ENCODE measurements at regions not wholly inside any gene's neighbourhood (a gene's known extent, or its start where the extent isn't known, plus 50 kb on each side); places are given as distances from the start of the nearest gene placed in this dataset.

- H3K9ac ChIP-seq (ENCODE audit: low read length in 5 of 5), result no peak overlapping the region
These were observed 1246.1 kb upstream of the TENM4 start for GRCh38 chr11:80686889-80687288.

GRCh38 chr11:80673566-80673965, 1232.7 kb upstream of the TENM4 start:
- no peaks in the 10 kb centered on the region for H3K36me3 ChIP-seq (ENCODE audit: control insufficient read depth in 5 of 5, insufficient read depth in 5 of 5, low read length in 5 of 5)
- no peak overlapping the region for H3K4me3 ChIP-seq (ENCODE audit: low read depth in 1 of 5, low read length in 5 of 5)
- H3K9ac ChIP-seq (ENCODE audit: low read length in 5 of 5), result no peak overlapping the region
- no peak overlapping the region for H3K27ac ChIP-seq (ENCODE audit: low read depth, low read length)
- no peaks in the 10 kb centered on the region for H3K4me1 ChIP-seq (ENCODE audit: control insufficient read depth in 5 of 5, insufficient read depth in 5 of 5, low read length in 5 of 5)
- H3K9me3 ChIP-seq (ENCODE audit: control insufficient read depth in 5 of 5, low read length in 5 of 5), result peaks cover 0 to under 1% (median 0%) of the 10 kb centered on the region in 5 donors
- H3K27me3 ChIP-seq (ENCODE audit: control insufficient read depth in 5 of 5, insufficient read depth in 4 of 5, low read length in 5 of 5), result no peaks in the 10 kb centered on the region

More at GRCh38 chr11:80686889-80687288, 1246.1 kb upstream of the TENM4 start:
- Histone ChIP-seq H3K4me1 (ENCODE audit: control insufficient read depth in 5 of 5, insufficient read depth in 5 of 5, low read length in 5 of 5) (no peaks in the 10 kb centered on the region), H3K9me3 (ENCODE audit: control insufficient read depth in 5 of 5, low read length in 5 of 5) (no peaks in the 10 kb centered on the region), H3K27me3 (ENCODE audit: control insufficient read depth in 5 of 5, insufficient read depth in 4 of 5, low read length in 5 of 5) (no peaks in the 10 kb centered on the region), H3K36me3 (ENCODE audit: control insufficient read depth in 5 of 5, insufficient read depth in 5 of 5, low read length in 5 of 5) (no peaks in the 10 kb centered on the region), H3K27ac (ENCODE audit: low read depth, low read length) (no peak overlapping the region), H3K4me3 (ENCODE audit: low read depth in 1 of 5, low read length in 5 of 5) (no peak overlapping the region)

GRCh38 chr11:80669620-80670019, 1228.8 kb upstream of the TENM4 start:
- H3K9me3 ChIP-seq (ENCODE audit: control insufficient read depth in 5 of 5, low read length in 5 of 5), result peaks cover 0 to under 1% (median 0%) of the 10 kb centered on the region in 5 donors
- no peak overlapping the region for H3K9ac ChIP-seq (ENCODE audit: low read length in 5 of 5)
- no peak overlapping the region for H3K4me3 ChIP-seq (ENCODE audit: low read depth in 1 of 5, low read length in 5 of 5)
- no peaks in the 10 kb centered on the region for H3K27me3 ChIP-seq (ENCODE audit: control insufficient read depth in 5 of 5, insufficient read depth in 4 of 5, low read length in 5 of 5)
- H3K36me3 ChIP-seq (ENCODE audit: control insufficient read depth in 5 of 5, insufficient read depth in 5 of 5, low read length in 5 of 5), result no peaks in the 10 kb centered on the region
- no peaks in the 10 kb centered on the region for H3K4me1 ChIP-seq (ENCODE audit: control insufficient read depth in 5 of 5, insufficient read depth in 5 of 5, low read length in 5 of 5)
- no peak overlapping the region for H3K27ac ChIP-seq (ENCODE audit: low read depth, low read length)

- Histone ChIP-seq H3K27me3 (ENCODE audit: control insufficient read depth in 5 of 5, insufficient read depth in 4 of 5, low read length in 5 of 5) (no peaks in the 10 kb centered on the region), H3K4me1 (ENCODE audit: control insufficient read depth in 5 of 5, insufficient read depth in 5 of 5, low read length in 5 of 5) (no peaks in the 10 kb centered on the region), H3K9ac (ENCODE audit: low read length in 5 of 5) (no peak overlapping the region), H3K36me3 (ENCODE audit: control insufficient read depth in 5 of 5, insufficient read depth in 5 of 5, low read length in 5 of 5) (no peaks in the 10 kb centered on the region), H3K9me3 (ENCODE audit: control insufficient read depth in 5 of 5, low read length in 5 of 5) (peaks cover 0 to 3% (median 0%) of the 10 kb centered on the region in 5 donors), H3K27ac (ENCODE audit: low read depth, low read length) (no peak overlapping the region), H3K4me3 (ENCODE audit: low read depth in 1 of 5, low read length in 5 of 5) (no peak overlapping the region)
These were observed 1227.2 kb upstream of the TENM4 start for GRCh38 chr11:80668039-80668438.

GRCh38 chr11:80655834-80656233, 1215.0 kb upstream of the TENM4 start:
- Histone ChIP-seq H3K27me3 (ENCODE audit: control insufficient read depth in 5 of 5, insufficient read depth in 4 of 5, low read length in 5 of 5) (no peaks in the 10 kb centered on the region), H3K9me3 (ENCODE audit: control insufficient read depth in 5 of 5, low read length in 5 of 5) (no peaks in the 10 kb centered on the region), H3K4me1 (ENCODE audit: control insufficient read depth in 5 of 5, insufficient read depth in 5 of 5, low read length in 5 of 5) (no peaks in the 10 kb centered on the region), H3K9ac (ENCODE audit: low read length in 5 of 5) (no peak overlapping the region), H3K36me3 (ENCODE audit: control insufficient read depth in 5 of 5, insufficient read depth in 5 of 5, low read length in 5 of 5) (no peaks in the 10 kb centered on the region), H3K4me3 (ENCODE audit: low read depth in 1 of 5, low read length in 5 of 5) (no peak overlapping the region), H3K27ac (ENCODE audit: low read depth, low read length) (no peak overlapping the region)

- no peak overlapping the region for H3K9ac ChIP-seq (ENCODE audit: low read length in 5 of 5)
- no peaks in the 10 kb centered on the region for H3K27me3 ChIP-seq (ENCODE audit: control insufficient read depth in 5 of 5, insufficient read depth in 4 of 5, low read length in 5 of 5)
- H3K4me1 ChIP-seq (ENCODE audit: control insufficient read depth in 5 of 5, insufficient read depth in 5 of 5, low read length in 5 of 5), result no peaks in the 10 kb centered on the region
- no peak overlapping the region for H3K4me3 ChIP-seq (ENCODE audit: low read depth in 1 of 5, low read length in 5 of 5)
- H3K9me3 ChIP-seq (ENCODE audit: control insufficient read depth in 5 of 5, low read length in 5 of 5), result no peaks in the 10 kb centered on the region
- no peak overlapping the region for H3K27ac ChIP-seq (ENCODE audit: low read depth, low read length)
- no peaks in the 10 kb centered on the region for H3K36me3 ChIP-seq (ENCODE audit: control insufficient read depth in 5 of 5, insufficient read depth in 5 of 5, low read length in 5 of 5)
These were observed 1210.1 kb upstream of the TENM4 start for GRCh38 chr11:80650966-80651365.

- H3K4me1 ChIP-seq (ENCODE audit: control insufficient read depth in 5 of 5, insufficient read depth in 5 of 5, low read length in 5 of 5), result no peaks in the 10 kb centered on the region
- no peaks in the 10 kb centered on the region for H3K27me3 ChIP-seq (ENCODE audit: control insufficient read depth in 5 of 5, insufficient read depth in 4 of 5, low read length in 5 of 5)
- no peak overlapping the region for H3K9ac ChIP-seq (ENCODE audit: low read length in 5 of 5)
- H3K36me3 ChIP-seq (ENCODE audit: control insufficient read depth in 5 of 5, insufficient read depth in 5 of 5, low read length in 5 of 5), result no peaks in the 10 kb centered on the region
- no peak overlapping the region for H3K27ac ChIP-seq (ENCODE audit: low read depth, low read length)
- H3K9me3 ChIP-seq (ENCODE audit: control insufficient read depth in 5 of 5, low read length in 5 of 5), result no peaks in the 10 kb centered on the region
- no peak overlapping the region for H3K4me3 ChIP-seq (ENCODE audit: low read depth in 1 of 5, low read length in 5 of 5)
These were observed 1208.4 kb upstream of the TENM4 start for GRCh38 chr11:80649186-80649585.

- Histone ChIP-seq H3K9ac (ENCODE audit: low read length in 5 of 5) (no peak overlapping the region), H3K36me3 (ENCODE audit: control insufficient read depth in 5 of 5, insufficient read depth in 5 of 5, low read length in 5 of 5) (no peaks in the 10 kb centered on the region), H3K27ac (ENCODE audit: low read depth, low read length) (no peak overlapping the region), H3K9me3 (ENCODE audit: control insufficient read depth in 5 of 5, low read length in 5 of 5) (no peaks in the 10 kb centered on the region), H3K4me3 (ENCODE audit: low read depth in 1 of 5, low read length in 5 of 5) (no peak overlapping the region), H3K4me1 (ENCODE audit: control insufficient read depth in 5 of 5, insufficient read depth in 5 of 5, low read length in 5 of 5) (no peaks in the 10 kb centered on the region), H3K27me3 (ENCODE audit: control insufficient read depth in 5 of 5, insufficient read depth in 4 of 5, low read length in 5 of 5) (no peaks in the 10 kb centered on the region)
These were observed 1197.5 kb upstream of the TENM4 start for GRCh38 chr11:80638296-80638695.

GRCh38 chr11:80637571-80637970, 1196.7 kb upstream of the TENM4 start:
- Histone ChIP-seq H3K9me3 (ENCODE audit: control insufficient read depth in 5 of 5, low read length in 5 of 5) (no peaks in the 10 kb centered on the region), H3K4me1 (ENCODE audit: control insufficient read depth in 5 of 5, insufficient read depth in 5 of 5, low read length in 5 of 5) (no peaks in the 10 kb centered on the region), H3K27ac (ENCODE audit: low read depth, low read length) (no peak overlapping the region), H3K27me3 (ENCODE audit: control insufficient read depth in 5 of 5, insufficient read depth in 4 of 5, low read length in 5 of 5) (no peaks in the 10 kb centered on the region), H3K4me3 (ENCODE audit: low read depth in 1 of 5, low read length in 5 of 5) (no peak overlapping the region), H3K9ac (ENCODE audit: low read length in 5 of 5) (no peak overlapping the region), H3K36me3 (ENCODE audit: control insufficient read depth in 5 of 5, insufficient read depth in 5 of 5, low read length in 5 of 5) (no peaks in the 10 kb centered on the region)

GRCh38 chr11:80636999-80637398, 1196.2 kb upstream of the TENM4 start:
- Histone ChIP-seq H3K36me3 (ENCODE audit: control insufficient read depth in 5 of 5, insufficient read depth in 5 of 5, low read length in 5 of 5) (no peaks in the 10 kb centered on the region), H3K9ac (ENCODE audit: low read length in 5 of 5) (no peak overlapping the region), H3K9me3 (ENCODE audit: control insufficient read depth in 5 of 5, low read length in 5 of 5) (no peaks in the 10 kb centered on the region), H3K27ac (ENCODE audit: low read depth, low read length) (no peak overlapping the region), H3K4me3 (ENCODE audit: low read depth in 1 of 5, low read length in 5 of 5) (no peak overlapping the region), H3K4me1 (ENCODE audit: control insufficient read depth in 5 of 5, insufficient read depth in 5 of 5, low read length in 5 of 5) (no peaks in the 10 kb centered on the region), H3K27me3 (ENCODE audit: control insufficient read depth in 5 of 5, insufficient read depth in 4 of 5, low read length in 5 of 5) (no peaks in the 10 kb centered on the region)

GRCh38 chr11:80635178-80635577, 1194.3 kb upstream of the TENM4 start:
- no peaks in the 10 kb centered on the region for H3K36me3 ChIP-seq (ENCODE audit: control insufficient read depth in 5 of 5, insufficient read depth in 5 of 5, low read length in 5 of 5)
- H3K4me3 ChIP-seq (ENCODE audit: low read depth in 1 of 5, low read length in 5 of 5), result no peak overlapping the region
- no peak overlapping the region for H3K9ac ChIP-seq (ENCODE audit: low read length in 5 of 5)
- no peaks in the 10 kb centered on the region for H3K4me1 ChIP-seq (ENCODE audit: control insufficient read depth in 5 of 5, insufficient read depth in 5 of 5, low read length in 5 of 5)
- H3K27me3 ChIP-seq (ENCODE audit: control insufficient read depth in 5 of 5, insufficient read depth in 4 of 5, low read length in 5 of 5), result no peaks in the 10 kb centered on the region
- no peak overlapping the region for H3K27ac ChIP-seq (ENCODE audit: low read depth, low read length)
- no peaks in the 10 kb centered on the region for H3K9me3 ChIP-seq (ENCODE audit: control insufficient read depth in 5 of 5, low read length in 5 of 5)

All from subcutaneous abdominal adipose tissue (tissue), 5 donors.